Superior temporal gyrus (tissue), 1 donor: ENCODE measurements at regions not wholly inside any gene's neighbourhood (a gene's known extent, or its start where the extent isn't known, plus 50 kb on each side); places are given as distances from the start of the nearest gene placed in this dataset.
"Not testable (repeated sequence)": the region's sequence is repeated elsewhere in the genome, so short reads cannot be mapped to it uniquely, and the experiment has no call there.

Experiments
- DNase-seq: peaks from one replicate; pipeline ENCODE4 v3.0.0-alpha.2; 2016; ENCODE audit errors: extremely low spot score

DNA sequence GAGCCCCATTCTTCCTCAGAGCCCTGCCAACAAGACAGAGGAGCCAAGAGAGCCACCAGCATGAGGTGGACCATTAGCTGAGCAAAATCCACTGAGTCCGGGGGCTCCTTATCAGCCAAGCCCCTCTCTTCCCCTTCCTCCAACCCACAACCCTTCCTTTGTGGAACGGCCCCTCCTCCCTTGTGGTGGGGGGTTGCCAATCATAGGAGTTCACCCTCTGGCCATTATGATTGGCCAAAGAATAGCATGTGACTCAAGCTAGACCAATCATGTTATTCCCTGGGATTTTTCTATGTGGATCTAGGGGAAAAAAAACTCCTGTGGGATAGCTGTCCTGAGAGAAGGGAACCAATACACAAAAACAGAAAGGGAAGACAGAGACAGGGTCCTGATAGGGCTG lies 120.5 kb downstream of the C16orf95 start:
- DNase-seq, result no peak

DNA sequence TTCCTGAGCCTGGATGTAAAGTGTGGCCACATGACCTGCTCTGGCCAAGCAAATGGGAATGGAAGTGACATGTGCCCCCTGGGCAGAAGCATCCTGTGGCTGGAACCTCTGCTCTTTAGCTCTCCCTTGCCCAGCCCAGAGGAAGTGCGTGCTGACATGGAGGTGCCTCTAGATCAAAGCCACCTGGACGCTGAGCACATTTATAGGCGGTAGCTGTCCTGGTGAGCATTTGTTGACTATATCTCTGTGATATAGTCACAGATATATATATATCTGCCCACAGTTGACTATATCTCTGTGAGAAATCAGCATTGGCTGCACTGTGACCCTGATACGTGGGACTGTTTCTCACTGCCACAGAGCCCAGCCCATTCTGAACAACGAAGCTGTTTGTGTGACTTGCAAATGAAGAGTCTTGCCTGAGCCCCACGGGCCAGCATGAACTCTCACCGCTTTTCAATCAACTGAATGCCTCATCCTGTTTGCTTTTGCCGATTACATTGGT lies 118.8 kb downstream of the C16orf95 start:
- no peak for DNase-seq

DNA sequence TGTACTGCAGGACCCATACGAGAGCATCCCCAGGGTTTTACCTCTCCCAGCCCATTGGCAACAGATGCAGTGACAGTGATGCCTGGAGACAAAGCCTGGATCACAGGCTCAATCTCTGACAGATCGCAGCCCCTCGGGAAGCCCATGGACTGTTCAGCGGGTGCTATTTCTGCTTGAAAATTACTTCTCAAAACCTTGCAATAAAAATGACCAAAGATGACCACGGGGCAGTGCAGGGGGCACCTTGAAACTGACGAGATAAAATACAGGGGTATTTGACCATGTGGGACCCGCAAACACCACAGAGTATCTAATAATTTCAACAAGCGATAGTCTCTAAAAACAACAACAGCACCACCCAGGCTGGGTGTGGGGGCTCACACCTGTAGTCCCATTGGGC lies 118.3 kb downstream of the C16orf95 start:
- DNase-seq, result no peak

DNA sequence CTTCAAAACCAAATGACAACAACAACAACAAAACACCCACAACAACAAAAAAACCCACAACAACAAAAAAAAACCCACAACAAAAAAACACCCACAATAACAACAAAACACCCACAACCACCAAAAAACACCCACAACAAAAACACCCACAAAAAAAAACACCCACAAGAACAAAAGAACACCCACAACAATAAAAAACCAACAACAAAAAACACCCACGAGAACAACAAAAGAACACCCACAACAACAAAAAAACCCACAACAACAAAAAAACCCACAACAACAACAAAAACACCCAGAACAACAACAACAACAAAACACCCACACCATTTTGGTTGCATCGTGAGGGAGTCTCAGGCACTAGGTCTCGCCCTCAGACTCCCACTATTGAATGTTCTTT lies 117.8 kb downstream of the C16orf95 start:
- no peak for DNase-seq

DNA sequence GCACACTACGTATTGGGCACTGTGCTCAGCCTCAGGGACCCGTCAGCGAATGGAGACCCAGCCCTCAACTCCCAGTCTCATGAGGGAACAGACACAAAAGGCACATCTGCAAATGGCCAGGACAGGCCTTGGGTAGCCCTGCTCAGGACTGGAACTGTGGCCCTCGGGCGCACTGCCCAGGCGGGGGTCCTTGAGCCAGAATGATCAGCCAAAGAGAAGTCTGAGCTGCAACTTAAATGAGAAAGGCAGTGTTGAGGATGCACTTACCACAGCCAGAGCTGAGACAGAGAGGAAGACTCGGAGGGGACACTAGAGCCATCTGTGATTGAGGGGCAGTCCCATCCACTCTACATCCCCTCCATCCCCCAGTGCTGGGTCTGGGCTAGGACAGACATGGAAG lies 117.3 kb downstream of the C16orf95 start:
- no peak for DNase-seq

DNA sequence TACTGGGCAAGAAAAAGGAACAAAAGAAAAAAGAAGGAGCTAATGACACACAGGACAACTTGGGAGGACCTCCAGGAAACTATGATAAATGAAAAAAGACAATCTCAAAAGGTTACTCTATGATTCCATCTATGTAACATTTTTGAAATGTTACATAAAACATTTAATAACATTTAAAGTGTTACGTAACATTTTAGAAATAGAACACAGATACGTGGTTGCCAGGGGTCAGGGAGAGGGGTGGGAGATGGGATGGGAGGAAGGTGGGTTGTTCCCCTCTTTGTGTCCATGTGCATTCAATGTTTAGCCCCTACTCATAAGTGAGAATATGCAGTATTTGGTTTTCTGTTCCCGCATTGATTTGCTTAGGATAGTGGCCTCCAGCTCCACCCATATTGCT lies 116.6 kb downstream of the C16orf95 start:
- no peak for DNase-seq

DNA sequence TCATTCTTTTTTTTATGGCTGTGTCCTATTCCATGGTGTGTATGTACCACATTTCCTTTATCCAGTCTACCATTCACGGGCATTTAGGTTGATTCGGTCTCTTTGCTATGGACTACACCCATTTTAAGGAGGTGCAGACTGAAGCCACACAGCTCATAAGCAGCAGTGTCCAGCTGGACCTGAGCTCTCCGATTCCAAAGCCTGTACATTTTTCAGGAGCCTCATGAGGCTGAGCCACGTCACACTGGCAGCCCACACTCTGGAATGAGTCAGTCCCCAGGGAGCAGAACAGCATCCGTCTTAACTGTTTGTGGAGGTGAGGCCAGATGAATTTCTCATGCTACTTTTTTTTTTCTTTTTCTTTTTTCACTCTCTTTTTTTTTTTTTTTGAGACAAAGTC lies 116.1 kb downstream of the C16orf95 start:
- DNase-seq, result peak; percentile 24

DNA sequence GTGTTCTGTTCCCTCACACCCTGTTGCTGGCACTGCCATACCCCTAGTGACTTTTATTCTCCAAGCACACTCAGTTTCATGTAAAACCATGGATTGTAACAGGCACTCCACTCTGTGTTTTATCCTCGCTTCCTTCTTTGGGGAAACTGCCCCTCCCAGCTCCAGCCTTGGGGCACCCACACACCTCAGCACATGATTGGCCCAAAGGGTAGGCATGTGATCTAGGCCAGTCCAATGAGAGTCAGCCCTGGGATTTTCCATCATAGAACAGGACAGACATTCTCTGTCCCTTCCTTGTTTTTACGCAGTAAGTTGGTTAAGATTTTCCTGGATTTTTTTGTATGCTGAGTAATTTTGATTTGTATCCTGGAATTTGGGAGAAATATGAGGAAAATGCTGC lies 115.4 kb downstream of the C16orf95 start:
- no peak for DNase-seq

DNA sequence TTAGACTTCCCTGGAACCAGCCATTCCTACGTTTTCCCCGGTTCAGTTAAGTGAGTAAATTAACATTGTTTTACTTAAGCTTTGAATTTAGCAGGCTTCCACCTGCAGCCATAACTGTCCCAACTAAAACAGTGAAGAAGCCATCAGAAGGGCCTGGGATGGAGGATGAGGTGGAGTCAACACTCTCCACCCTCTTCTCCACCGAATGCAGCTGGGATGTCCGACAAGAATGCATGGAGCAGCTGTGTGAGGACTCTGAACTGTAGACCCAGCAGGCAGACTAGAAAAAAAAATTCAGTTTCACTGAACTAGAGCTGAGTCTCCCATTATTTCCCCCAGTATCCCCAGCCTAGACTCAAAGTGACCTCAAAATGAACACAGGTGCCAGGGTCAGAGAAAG lies 114.8 kb downstream of the C16orf95 start:
- DNase-seq, result no peak

DNA sequence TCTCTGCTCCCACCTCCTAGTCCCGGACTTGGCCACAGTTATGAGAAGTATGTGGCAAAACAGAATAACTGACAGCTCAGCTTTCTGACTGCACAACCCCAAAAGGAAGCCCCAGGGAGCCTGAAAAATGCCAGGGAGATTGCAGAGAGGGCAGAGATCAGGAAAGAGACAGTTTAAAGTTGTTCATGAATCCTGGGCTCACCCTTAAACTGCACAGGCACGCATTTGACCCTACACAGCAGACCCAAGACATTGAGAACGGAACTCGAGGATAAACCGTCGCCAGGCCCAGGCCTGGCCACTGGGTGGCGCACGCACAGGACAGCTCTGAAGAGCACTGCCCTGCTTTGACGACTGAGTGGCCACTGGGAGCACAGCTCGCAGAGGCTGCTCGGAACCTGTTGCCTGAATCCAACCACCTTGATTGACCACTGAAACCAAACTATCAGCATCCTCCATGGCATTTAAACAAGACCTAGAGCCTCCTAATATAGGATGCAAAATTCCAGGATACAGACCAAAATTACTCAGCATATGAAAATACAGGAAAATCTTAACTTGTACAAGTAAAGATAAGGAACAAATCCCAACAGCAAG lies 114.0 kb downstream of the C16orf95 start:
- DNase-seq, result peak; percentile 58

DNA sequence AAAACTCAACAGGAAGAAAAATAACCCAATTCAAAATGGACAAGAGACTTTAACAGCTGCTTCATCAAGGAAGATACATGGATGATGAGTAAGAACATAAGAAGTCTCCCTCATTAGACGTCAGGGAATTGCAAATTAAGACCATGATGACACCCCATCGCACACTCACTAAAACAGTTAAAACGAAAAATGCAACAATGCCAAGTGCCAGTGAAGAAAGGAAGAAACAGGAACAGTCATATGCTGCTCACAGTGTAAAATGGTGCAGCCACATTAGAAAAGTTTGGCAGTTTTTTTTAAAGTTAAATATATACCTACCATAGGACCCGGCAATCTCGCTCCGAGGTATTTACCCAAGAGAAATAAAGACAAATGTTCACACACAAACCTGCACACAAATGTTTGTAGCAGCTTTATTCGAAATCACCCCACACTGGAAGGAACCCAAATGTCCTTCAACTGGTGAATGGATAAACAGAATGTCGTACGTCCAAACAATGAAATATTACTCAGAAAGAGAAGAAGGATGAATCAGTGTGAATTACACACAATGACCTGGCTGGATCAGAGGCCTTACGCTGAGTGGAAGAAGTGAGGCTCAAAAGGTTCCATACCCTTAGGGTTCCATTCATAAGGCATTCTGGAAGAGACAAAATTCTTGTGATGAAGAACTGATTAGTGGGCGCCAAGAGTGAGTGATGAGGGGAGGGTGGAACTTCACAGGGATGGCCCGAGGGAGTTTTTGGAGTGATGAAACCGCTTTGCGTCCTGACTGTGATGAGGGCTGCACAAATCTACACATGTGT lies 110.3 kb downstream of the C16orf95 start:
- no peak for DNase-seq

DNA sequence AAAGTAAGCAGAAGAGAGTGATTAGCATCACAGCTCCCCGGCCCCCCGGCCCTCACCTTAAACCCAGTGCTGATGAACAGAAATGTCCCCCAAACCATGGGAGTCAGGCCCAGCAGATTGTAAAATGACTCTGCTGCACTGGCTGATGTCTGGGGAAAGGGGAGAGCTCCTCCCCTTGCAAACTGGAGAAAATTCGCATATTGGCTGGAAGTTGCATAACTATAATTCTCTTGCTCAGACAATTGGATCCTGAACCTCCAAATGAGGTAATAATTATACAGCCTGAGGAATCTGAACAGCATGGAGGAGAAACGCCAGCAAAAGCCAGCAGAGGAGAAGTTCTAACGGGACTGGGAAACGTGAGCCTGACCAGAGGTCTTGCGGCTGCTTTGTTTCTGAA lies 109.7 kb downstream of the C16orf95 start:
- DNase-seq, result no peak

DNA sequence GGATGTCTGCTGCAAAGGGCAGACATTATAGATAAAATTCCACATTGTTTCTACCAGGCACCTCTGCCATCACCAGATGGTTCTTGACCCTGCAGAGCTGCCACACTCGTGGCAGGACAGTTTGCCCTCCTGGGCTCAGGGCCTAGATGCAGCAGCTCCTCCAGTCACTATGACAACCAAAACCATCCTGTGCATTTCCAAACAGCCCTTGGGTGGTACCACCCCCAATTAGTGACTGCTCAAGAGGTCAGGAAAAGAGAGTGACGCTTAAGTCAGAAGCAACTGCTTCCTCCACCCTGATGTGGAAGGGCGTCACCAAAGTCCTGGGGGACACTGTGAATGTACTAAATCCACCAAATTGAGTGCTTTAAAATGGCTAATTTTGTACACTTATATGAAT lies 109.2 kb downstream of the C16orf95 start:
- DNase-seq, result no peak

DNA sequence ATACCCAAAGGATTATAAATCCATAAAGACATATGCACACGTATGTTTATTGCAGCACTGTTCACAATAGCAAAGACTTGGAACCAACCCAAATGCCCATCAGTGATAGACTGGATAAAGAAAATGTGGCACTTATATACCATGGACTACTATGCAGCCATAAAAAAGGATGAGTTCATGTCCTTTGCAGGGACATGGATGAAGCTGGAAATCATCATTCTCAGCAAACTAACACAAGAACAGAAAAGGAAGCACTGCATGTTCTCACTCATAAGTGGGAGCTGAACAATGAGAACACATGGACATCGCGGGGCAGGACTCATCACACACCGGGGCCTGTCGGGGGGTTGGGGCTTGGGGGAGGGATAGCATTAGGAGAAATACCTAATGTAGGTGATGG lies 108.2 kb downstream of the C16orf95 start:
- DNase-seq, result not testable (repeated sequence)

DNA sequence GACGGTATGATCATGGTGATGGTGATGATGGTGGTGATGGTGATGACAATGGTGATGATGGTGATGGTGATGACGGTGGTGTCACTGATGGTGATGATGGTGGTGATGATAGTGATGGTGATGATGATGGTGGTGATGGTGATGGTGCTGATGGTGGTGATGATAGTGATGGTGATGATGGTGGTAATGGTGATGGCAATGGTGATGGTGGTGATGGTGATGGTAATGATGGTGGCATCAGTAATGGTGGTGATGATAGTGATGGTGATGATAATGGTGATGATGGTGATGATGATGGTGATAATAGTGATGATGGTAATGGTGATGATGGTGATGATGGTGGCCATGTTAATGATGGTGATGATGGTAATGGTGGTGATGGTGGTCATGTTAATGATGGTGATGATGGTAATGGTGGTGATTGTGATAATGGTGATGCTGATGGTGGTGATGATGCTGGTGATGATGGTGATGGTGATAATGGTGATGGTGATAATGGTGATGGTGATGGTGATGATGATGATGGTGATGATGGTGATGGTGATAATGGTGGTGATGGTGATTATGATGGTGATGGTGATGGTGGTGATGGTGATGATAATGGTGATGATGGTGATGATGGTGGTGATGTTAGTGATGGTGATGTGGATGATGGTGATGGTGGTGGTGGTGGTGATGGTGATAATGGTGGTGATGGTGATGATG lies 107.2 kb downstream of the C16orf95 start:
- DNase-seq, result no peak

DNA sequence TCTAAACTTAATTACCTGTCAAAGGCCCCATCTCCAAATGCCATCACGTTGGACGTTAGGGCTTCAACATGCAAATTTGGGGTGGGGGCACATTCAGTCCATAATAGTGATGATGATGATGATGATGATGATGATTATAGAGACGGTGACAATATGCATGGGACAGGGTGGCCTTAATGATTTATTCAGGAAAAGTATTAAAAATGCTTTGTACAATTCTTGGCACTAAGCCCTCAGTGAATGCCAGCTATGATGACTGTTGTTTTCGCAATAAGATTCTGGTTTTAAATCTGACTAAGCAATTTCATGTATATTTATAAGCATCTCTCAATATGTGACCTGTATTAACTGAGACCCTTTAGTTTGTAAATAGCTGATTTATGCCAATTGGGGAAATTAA lies 106.3 kb downstream of the C16orf95 start:
- DNase-seq, result no peak

DNA sequence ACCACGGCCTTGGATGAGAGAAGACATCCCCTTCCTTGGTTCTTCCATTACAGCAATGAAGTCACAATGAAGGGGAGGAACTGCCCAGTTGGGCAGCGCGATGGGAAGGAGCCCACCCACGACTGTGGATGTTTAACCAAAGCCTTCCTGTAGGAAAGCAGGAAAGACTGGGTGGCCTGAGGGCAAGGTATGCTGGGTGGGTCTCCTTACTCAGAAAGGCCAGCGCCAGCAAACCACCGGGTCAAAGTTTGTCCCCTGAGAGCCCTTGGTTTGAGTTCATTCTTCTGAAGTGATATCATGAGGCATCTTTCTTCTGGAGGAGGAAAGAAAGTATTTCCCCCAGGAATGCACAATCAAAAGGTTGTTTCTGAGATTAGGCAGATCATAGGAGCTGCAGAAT lies 105.2 kb downstream of the C16orf95 start:
- no peak for DNase-seq

DNA sequence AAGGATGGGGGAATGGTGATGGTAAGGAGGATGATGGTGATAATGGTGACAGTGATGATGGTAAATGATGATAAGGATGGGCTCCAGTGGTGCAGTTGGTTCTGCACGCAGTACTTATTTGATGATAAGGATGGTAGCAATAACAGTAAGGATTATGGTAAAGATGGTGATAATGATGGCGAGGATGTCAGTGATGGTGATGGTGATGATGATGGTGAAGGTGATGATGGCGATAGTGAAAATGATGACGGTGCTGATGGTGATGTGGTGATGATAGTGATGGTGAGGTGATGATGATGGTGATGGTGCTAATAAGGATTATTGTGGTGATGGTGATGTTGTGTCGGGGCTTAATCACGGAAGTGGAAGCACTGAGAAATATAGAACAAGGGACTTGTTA lies 103.7 kb downstream of the C16orf95 start:
- no peak for DNase-seq

DNA sequence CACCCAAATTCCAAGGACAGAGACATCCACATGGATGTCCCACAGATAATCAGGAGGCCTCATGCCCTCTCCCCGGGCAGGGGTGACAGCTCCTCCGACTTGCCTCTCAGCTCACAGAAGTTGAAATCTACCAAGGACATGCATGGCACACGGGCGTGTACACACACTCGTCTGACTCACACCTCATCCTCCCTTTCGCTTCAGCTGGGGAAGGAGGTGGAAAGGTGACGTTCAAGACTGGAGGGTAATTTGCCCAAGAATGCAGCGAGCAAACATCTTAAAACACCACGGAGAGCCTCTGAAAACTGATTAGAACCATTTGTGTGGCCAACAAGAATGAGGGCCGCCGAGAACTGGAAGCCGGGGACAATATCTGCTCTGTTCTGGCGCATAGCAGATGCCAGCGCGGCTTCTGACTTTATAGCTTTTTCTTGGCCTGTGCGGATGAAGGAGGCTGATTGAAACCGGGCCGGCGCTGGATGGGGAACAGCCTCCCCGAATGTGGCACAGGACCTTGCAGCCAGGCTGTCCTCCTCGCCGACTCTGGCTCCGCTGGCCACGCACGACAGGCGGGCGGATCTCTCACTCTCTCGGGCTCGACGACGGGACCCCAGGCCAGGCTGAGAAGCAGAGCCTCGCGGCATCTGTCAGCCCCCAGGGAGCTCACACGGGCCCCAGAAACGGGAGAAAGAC lies 100.9 kb downstream of the C16orf95 start:
- peak; percentile 37 for DNase-seq

DNA sequence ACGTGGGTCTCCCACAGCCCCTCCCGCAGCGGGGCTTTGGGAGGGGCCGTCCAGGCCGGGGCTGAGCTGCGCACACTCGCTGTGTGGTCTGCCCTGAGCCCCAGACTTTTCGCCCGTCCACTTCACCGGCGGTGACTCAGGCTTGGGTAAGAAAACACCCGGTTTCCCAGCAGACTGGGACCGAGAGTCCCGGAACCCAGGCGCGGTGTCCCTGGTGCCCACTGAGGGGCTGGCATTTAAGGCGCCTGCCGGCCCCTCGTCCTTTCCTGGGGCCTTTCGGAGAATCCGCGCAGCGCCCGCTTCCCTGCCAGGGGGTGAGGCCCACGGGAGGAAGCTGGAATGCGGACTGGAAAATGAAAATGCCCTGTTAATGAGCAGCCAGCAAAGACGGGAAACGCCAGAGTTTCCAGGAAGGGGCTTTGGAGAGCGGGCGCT lies 100.3 kb downstream of the C16orf95 start:
- DNase-seq, result no peak

DNA sequence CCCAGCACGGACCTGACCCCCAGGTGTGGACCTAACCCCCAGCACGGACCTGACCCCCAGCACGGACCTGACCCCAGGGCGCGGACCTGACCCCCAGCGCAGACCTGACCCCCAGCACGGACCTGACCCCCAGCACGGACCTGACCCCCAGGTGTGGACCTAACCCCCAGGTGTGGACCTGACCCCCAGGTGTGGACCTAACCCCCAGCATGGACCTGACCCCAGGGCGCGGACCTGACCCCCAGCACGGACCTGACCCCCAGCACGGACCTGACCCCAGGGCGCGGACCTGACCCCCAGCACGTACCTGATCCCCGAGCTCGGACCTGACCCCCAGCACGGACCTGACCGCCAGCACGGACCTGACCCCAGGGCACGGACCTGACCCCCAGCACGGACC lies 99.4 kb downstream of the C16orf95 start:
- not testable (repeated sequence) for DNase-seq
